CD4-positive, alpha-beta T cell (primary cell): ENCODE measurements at regions not wholly inside any gene's neighbourhood (a gene's known extent, or its start where the extent isn't known, plus 50 kb on each side); places are given as distances from the start of the nearest gene placed in this dataset.

Experiments
- ATAC-seq: fragments of 200-7000 bp; cut with Tn5 transposase; one replicate; pipeline ENCODE4 v1.10.0; 2022; ENCODE audit warnings: mild to moderate bottlenecking; ENCODE audit not compliant: poor library complexity
- CTCF ChIA-PET: fragments of 350-600 bp; sonication (Branson Sonifier 250); formaldehyde crosslinking; loops from one replicate; lab custom pipeline; 2021; ENCODE audit warnings: antibody characterized with exemption, inconsistent platforms; lab: Charles Lee
- POLR2A ChIA-PET: fragments of 350-600 bp; sonication (Branson Sonifier 250); formaldehyde crosslinking; loops from one replicate; lab custom pipeline; 2021; ENCODE audit warnings: antibody characterized with exemption, inconsistent platforms; lab: Charles Lee
- DNase-seq, 14 experiments: peaks; one replicate each; pipeline ENCODE4 v3.0.0-alpha.2; 2013 to 2020; ENCODE audit warnings: mixed read lengths in 2 of 14
- H3K27ac ChIP-seq, 2 donors: one replicate each; pipeline versions ENCODE4 v1.5.1 to v1.7.0; 2013; ENCODE audit warnings: low read length in 2 of 2, low read depth in 1 of 2, mild to moderate bottlenecking in 1 of 2
- H3K27me3 ChIP-seq, 2 experiments: 1 replicate in 1 of 2; 2 replicates in 1 of 2; pipeline versions ENCODE4 v1.6.1 to v1.7.0; 2013; ENCODE audit warnings: low read length in 2 of 2, control low read depth in 1 of 2, mild to moderate bottlenecking in 1 of 2, moderate library complexity in 1 of 2; ENCODE audit not compliant: insufficient read depth in 2 of 2, control insufficient read depth in 1 of 2
- H3K36me3 ChIP-seq: one replicate; pipeline ENCODE4 v1.6.1; 2013; ENCODE audit warnings: low read length, control low read depth; ENCODE audit not compliant: insufficient read depth
- H3K4me1 ChIP-seq: one replicate; pipeline ENCODE4 v1.6.1; 2013; ENCODE audit warnings: low read length, control low read depth; ENCODE audit not compliant: insufficient read depth
- H3K4me3 ChIP-seq: one replicate; pipeline ENCODE4 v1.5.1; 2013; ENCODE audit warnings: mild to moderate bottlenecking, low read length, moderate library complexity
- H3K9me3 ChIP-seq, 2 experiments: 1 replicate in 1 of 2; 2 replicates in 1 of 2; pipeline versions ENCODE4 v1.6.1 to v1.7.0; 2013; ENCODE audit warnings: low read length in 2 of 2, mild to moderate bottlenecking in 2 of 2, control low read depth in 1 of 2, moderate library complexity in 1 of 2; ENCODE audit not compliant: control insufficient read depth in 1 of 2, insufficient read depth in 1 of 2
- H3K27ac Mint-ChIP-seq: one replicate; pipeline ENCODE4 v1.8.0; 2020; ENCODE audit warnings: mixed read lengths
- H3K27me3 Mint-ChIP-seq: one replicate; pipeline ENCODE4 v1.8.0; 2021; ENCODE audit warnings: mixed read lengths
- H3K36me3 Mint-ChIP-seq: one replicate; pipeline ENCODE4 v1.8.0; 2021; ENCODE audit warnings: low read depth, mixed read lengths
- H3K4me1 Mint-ChIP-seq: one replicate; pipeline ENCODE4 v1.8.0; 2021; ENCODE audit warnings: low read depth, mixed read lengths
- H3K4me3 Mint-ChIP-seq: one replicate; pipeline ENCODE4 v1.8.0; 2020; ENCODE audit warnings: mild to moderate bottlenecking, mixed read lengths
- H3K9me3 Mint-ChIP-seq: one replicate; pipeline ENCODE4 v1.8.0; 2020; ENCODE audit warnings: mixed read lengths
- intact Hi-C, 2 experiments: fragments of 100-400 bp; cut with DNase I in 1 of 2; cut with micrococcal nuclease in 1 of 2; formaldehyde crosslinking; loops; one replicate each; pipeline versions ENCODE4 v1.15.1 to v1.9.0; 2023 to 2025; cut with DNase I, micrococcal nuclease
- TF ChIP-seq, protein P1 (sequence below): fragments of 200-600 bp; IDR thresholded peaks from one replicate; pipeline ENCODE4 v1.8.0; 2022; ENCODE audit warnings: antibody characterized with exemption, mild to moderate bottlenecking

DNA sequence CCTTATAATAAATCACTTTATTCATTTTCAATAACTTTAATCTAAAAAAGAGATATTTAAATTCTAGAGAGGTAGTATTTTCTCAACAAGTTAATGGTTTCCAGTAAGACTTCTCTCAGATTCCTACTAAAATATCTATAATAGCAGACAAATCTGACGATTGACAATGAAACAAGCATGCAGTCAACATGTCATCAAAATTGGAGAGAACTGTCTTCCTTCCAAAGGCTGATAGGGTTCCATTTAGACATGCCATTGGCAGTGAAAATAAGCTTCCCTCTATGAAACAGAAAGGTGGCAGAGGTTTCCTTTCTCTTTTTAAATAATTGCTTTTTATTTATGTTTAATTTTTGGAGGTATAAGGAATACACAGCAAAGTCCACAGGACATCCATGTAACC lies 217.1 kb downstream of the POM121L12 start:
- Histone ChIP-seq H3K27me3 (no peaks in the 10 kb centered on the region), H3K36me3 (no peaks in the 10 kb centered on the region), H3K27ac (no peak overlapping the region), H3K9me3 (peaks cover 0 to 9% of the 10 kb centered on the region in 2 experiments), H3K4me1 (no peaks in the 10 kb centered on the region), H3K4me3 (no peak overlapping the region)
- ChIA-PET POLR2A (no interaction called here), CTCF (no interaction called here)
- no peak overlapping the region for H3K27ac Mint-ChIP-seq
- H3K9me3 Mint-ChIP-seq, result peaks cover 2% of the 10 kb centered on the region
- H3K27me3 Mint-ChIP-seq, result no peaks in the 10 kb centered on the region
- DNase-seq (no peak), ATAC-seq (no peak)
- no peak overlapping the region for H3K4me3 Mint-ChIP-seq
- no peaks in the 10 kb centered on the region for H3K4me1 Mint-ChIP-seq
- no peaks in the 10 kb centered on the region for H3K36me3 Mint-ChIP-seq
- TF ChIP-seq, protein P1, sequence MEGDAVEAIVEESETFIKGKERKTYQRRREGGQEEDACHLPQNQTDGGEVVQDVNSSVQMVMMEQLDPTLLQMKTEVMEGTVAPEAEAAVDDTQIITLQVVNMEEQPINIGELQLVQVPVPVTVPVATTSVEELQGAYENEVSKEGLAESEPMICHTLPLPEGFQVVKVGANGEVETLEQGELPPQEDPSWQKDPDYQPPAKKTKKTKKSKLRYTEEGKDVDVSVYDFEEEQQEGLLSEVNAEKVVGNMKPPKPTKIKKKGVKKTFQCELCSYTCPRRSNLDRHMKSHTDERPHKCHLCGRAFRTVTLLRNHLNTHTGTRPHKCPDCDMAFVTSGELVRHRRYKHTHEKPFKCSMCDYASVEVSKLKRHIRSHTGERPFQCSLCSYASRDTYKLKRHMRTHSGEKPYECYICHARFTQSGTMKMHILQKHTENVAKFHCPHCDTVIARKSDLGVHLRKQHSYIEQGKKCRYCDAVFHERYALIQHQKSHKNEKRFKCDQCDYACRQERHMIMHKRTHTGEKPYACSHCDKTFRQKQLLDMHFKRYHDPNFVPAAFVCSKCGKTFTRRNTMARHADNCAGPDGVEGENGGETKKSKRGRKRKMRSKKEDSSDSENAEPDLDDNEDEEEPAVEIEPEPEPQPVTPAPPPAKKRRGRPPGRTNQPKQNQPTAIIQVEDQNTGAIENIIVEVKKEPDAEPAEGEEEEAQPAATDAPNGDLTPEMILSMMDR, result no peak
- intact Hi-C loops, result loop anchor here in 1 of 2 experiments (10.0 kb wide), 1 partner anchor 58 kb away; no protein-coding TSS in a partner anchor

DNA sequence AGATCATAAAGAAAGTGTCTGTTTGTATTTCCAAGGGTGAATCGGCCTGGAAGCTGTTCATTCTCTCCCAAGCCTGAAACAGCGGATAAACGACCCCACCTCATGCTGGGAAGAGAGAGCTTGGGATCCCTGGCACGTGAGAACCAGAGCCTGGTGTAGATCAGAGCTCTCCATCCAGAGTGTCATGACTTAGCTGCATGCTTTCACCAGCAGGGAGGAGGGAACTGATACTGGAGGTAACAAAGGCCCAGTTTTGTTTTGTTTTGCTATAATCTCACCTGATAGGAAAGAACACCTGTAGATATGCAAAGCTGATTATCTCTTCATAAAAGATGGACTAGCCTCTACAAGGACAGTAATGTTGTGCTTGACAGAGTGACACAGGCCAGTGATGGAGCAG lies 236.6 kb downstream of the POM121L12 start:
- TF ChIP-seq, protein P1, result no peak
- DNase-seq (no peak), ATAC-seq (no peak)
- Histone ChIP-seq H3K4me3 (no peak overlapping the region), H3K9me3 (peaks cover 0 to 10% of the 10 kb centered on the region in 2 experiments), H3K27me3 (no peaks in the 10 kb centered on the region), H3K36me3 (no peaks in the 10 kb centered on the region), H3K4me1 (no peaks in the 10 kb centered on the region), H3K27ac (no peak overlapping the region)
- H3K4me1 Mint-ChIP-seq, result no peaks in the 10 kb centered on the region
- CTCF ChIA-PET, result no interaction called here
- POLR2A ChIA-PET, result no interaction called here
- H3K36me3 Mint-ChIP-seq, result no peaks in the 10 kb centered on the region
- H3K27me3 Mint-ChIP-seq, result no peaks in the 10 kb centered on the region
- intact Hi-C loops, result no loop called here
- H3K9me3 Mint-ChIP-seq, result peaks cover 14% of the 10 kb centered on the region
- H3K27ac Mint-ChIP-seq, result no peak overlapping the region
- no peak overlapping the region for H3K4me3 Mint-ChIP-seq

DNA sequence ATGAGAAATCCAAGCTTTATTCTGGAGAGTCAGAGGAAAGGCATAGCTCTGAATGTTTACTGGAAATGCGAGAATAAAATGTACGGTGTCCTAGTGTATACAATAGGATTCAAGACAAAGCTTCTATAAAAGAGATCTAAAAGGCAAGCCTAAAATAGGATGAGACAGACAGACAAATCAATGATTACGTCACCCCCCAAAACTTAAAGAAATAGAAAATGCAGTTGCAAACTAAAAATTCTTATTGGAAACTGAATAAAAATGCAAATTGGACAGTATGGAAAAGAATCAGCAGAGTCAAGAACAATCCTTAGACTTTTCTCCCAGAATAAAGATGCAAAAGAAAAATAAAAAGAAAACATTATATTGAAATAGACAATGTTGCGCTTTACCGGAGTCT lies 245.9 kb downstream of the POM121L12 start:
- ATAC-seq, result no peak
- Histone ChIP-seq H3K36me3 (no peaks in the 10 kb centered on the region), H3K4me3 (no peak overlapping the region), H3K9me3 (peaks cover 5 to 7% of the 10 kb centered on the region in 2 experiments), H3K27me3 (no peaks in the 10 kb centered on the region), H3K27ac (no peak overlapping the region), H3K4me1 (no peaks in the 10 kb centered on the region)
- intact Hi-C loops, result loop anchor here in 1 of 2 experiments (10.0 kb wide), 1 partner anchor 63 kb away; no protein-coding TSS in a partner anchor
- ChIA-PET POLR2A (no interaction called here), CTCF (no interaction called here)
- H3K36me3 Mint-ChIP-seq, result no peaks in the 10 kb centered on the region
- no peaks in the 10 kb centered on the region for H3K27me3 Mint-ChIP-seq
- no peak for DNase-seq
- H3K4me3 Mint-ChIP-seq, result no peak overlapping the region
- H3K4me1 Mint-ChIP-seq, result no peaks in the 10 kb centered on the region
- H3K27ac Mint-ChIP-seq, result no peak overlapping the region
- TF ChIP-seq, protein P1, result no peak
- peaks cover 19% of the 10 kb centered on the region for H3K9me3 Mint-ChIP-seq
